OCI-LY7 (cell line): ENCODE measurements at regions not wholly inside any gene's neighbourhood (a gene's known extent, or its start where the extent isn't known, plus 50 kb on each side); places are given as distances from the start of the nearest gene placed in this dataset.

ENCODE experiments used
- BruUV-seq: library from RNA; stranded (reverse); fragments of 400-500 nt; replicated peaks from 2 replicates; lab custom pipeline; 2021; lab: Mats Ljungman, UMichigan
- CTCF ChIA-PET: fragments of 300-600 bp; sonication (Branson Sonifier 250); formaldehyde crosslinking; loops from one replicate; lab custom pipeline; 2022; ENCODE audit warnings: antibody characterized with exemption; ENCODE audit not compliant: unreplicated experiment; lab: Charles Lee
- POLR2A ChIA-PET: fragments of 300-600 bp; sonication (Branson Sonifier 250); formaldehyde crosslinking; loops from one replicate; lab custom pipeline; 2022; ENCODE audit warnings: antibody characterized with exemption; lab: Charles Lee
- DNase-seq: peaks from one replicate; pipeline ENCODE4 v3.0.0-alpha.2; 2015; ENCODE audit warnings: low spot score
- H2AFZ ChIP-seq: fragments of 200-600 bp; sonication (generic), shearing (Covaris generic); 2 replicates; pipeline ENCODE4 v1.6.1; 2014; ENCODE audit warnings: mild to moderate bottlenecking, antibody characterized with exemption, low read length, moderate library complexity
- H3K27ac ChIP-seq: fragments of 200-600 bp; sonication (generic); 2 replicates; pipeline ENCODE4 v1.5.1; 2014; ENCODE audit warnings: mixed run types, low read depth, mild to moderate bottlenecking, moderate library complexity, low read length, inconsistent platforms; ENCODE audit not compliant: poor library complexity, severe bottlenecking
- H3K36me3 ChIP-seq: fragments of 200-600 bp; sonication (generic); 2 replicates; pipeline ENCODE4 v1.6.1; 2014; ENCODE audit warnings: mild to moderate bottlenecking, antibody characterized with exemption, low read length, moderate library complexity, mixed read lengths; ENCODE audit not compliant: insufficient read depth
- H3K4me1 ChIP-seq: fragments of 200-600 bp; sonication (generic); 2 replicates; pipeline ENCODE4 v1.5.1; 2014; ENCODE audit warnings: mild to moderate bottlenecking, low read length; ENCODE audit not compliant: insufficient read depth, poor library complexity, severe bottlenecking
- H3K4me2 ChIP-seq: fragments of 200-600 bp; sonication (generic); 2 replicates; pipeline ENCODE4 v1.6.1; 2014; ENCODE audit warnings: mild to moderate bottlenecking, low read length
- H3K4me3 ChIP-seq: fragments of 200-600 bp; sonication (generic); 2 replicates; pipeline ENCODE4 v1.5.1; 2014; ENCODE audit warnings: mild to moderate bottlenecking, low read depth, low read length; ENCODE audit not compliant: poor library complexity, severe bottlenecking
- H3K79me2 ChIP-seq: fragments of 200-600 bp; sonication (generic); 2 replicates; pipeline ENCODE4 v1.6.1; 2016; ENCODE audit warnings: low read depth, mild to moderate bottlenecking, low read length, moderate library complexity, mixed read lengths; ENCODE audit not compliant: insufficient read depth
- H3K9me2 ChIP-seq: fragments of 200-600 bp; sonication (generic); 2 replicates; pipeline ENCODE4 v1.6.1; 2016; ENCODE audit warnings: mild to moderate bottlenecking, low read length, mixed read lengths; ENCODE audit not compliant: insufficient read depth
- H3K9me3 ChIP-seq: fragments of 200-600 bp; sonication (generic); 2 replicates; pipeline ENCODE4 v1.6.1; 2014; ENCODE audit warnings: mild to moderate bottlenecking, mixed run types, low read length, mixed read lengths
- H4K20me1 ChIP-seq: fragments of 200-600 bp; sonication (generic); 2 replicates; pipeline ENCODE4 v1.6.1; 2014; ENCODE audit warnings: mild to moderate bottlenecking, antibody characterized with exemption, low read length, moderate library complexity, mixed read lengths; ENCODE audit not compliant: insufficient read depth
- EZH2phosphoT487 ChIP-seq: fragments of 200-600 bp; sonication (generic); IDR thresholded peaks from 2 replicates; pipeline ENCODE4 v1.6.1; 2018; ENCODE audit warnings: low read depth, borderline replicate concordance, mild to moderate bottlenecking, mixed run types, antibody characterized with exemption, low read length, moderate library complexity, mixed read lengths
- intact Hi-C: fragments of 100-400 bp; cut with micrococcal nuclease; formaldehyde crosslinking; loops from one replicate; pipeline ENCODE4 v1.10.0; 2022; ENCODE audit not compliant: unreplicated experiment
- TF ChIP-seq, protein P1 (sequence below): fragments of 200-600 bp; sonication (generic); conservative IDR thresholded peaks from 2 replicates; pipeline ENCODE4 v1.5.1; 2014; ENCODE audit warnings: mild to moderate bottlenecking, antibody characterized with exemption, low read length, moderate library complexity, mixed read lengths

DNA sequence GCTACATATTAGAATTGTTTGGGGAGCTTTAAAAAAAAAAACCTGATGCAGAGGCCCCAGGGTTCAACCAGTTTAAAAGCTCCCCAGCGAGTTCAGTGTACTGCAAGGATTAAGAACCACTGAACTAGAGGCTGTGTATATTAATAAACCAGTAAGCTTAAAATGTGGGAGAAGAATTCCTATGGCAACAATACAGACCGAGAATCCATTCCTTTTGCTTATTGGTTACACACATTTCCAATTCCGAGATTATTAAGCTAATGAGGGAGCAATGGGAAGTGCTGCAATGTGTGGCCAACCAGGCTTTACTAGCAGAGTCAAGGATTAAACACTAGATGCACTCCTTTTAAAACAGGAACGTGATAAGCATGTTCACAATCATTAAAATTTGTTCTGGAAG is 204.4 kb downstream of the TDRD15 start:
- ChIA-PET POLR2A (no interaction called here), CTCF (no interaction called here)
- no peak for DNase-seq
- Histone ChIP-seq H3K36me3 (no peaks in the 10 kb centered on the region), H3K27ac (no peak overlapping the region), H3K4me3 (no peak overlapping the region), H3K9me2 (no peaks in the 10 kb centered on the region), H3K4me1 (no peaks in the 10 kb centered on the region), H3K4me2 (no peak overlapping the region), H2AFZ (no peak overlapping the region), H4K20me1 (no peaks in the 10 kb centered on the region), H3K9me3 (no peaks in the 10 kb centered on the region), H3K79me2 (no peaks in the 10 kb centered on the region)
- intact Hi-C loops, result no loop called here
- TF ChIP-seq EZH2phosphoT487, result no peak
- TF ChIP-seq, protein P1, sequence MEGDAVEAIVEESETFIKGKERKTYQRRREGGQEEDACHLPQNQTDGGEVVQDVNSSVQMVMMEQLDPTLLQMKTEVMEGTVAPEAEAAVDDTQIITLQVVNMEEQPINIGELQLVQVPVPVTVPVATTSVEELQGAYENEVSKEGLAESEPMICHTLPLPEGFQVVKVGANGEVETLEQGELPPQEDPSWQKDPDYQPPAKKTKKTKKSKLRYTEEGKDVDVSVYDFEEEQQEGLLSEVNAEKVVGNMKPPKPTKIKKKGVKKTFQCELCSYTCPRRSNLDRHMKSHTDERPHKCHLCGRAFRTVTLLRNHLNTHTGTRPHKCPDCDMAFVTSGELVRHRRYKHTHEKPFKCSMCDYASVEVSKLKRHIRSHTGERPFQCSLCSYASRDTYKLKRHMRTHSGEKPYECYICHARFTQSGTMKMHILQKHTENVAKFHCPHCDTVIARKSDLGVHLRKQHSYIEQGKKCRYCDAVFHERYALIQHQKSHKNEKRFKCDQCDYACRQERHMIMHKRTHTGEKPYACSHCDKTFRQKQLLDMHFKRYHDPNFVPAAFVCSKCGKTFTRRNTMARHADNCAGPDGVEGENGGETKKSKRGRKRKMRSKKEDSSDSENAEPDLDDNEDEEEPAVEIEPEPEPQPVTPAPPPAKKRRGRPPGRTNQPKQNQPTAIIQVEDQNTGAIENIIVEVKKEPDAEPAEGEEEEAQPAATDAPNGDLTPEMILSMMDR, result no peak
- no TSS peak for BruUV-seq

- TF ChIP-seq, protein P1, result no peak
- TF ChIP-seq EZH2phosphoT487, result no peak
- H2AFZ ChIP-seq, result no peak overlapping the region
- intact Hi-C loops, result no loop called here
- H3K4me3 ChIP-seq, result no peak overlapping the region
- CTCF ChIA-PET, result interaction anchor here (0.6 kb wide), 1 partner anchor 67 kb away, joined by 3 read pairs; no protein-coding TSS in a partner anchor
- no peaks in the 10 kb centered on the region for H3K9me2 ChIP-seq
- POLR2A ChIA-PET, result no interaction called here
- H3K9me3 ChIP-seq, result no peaks in the 10 kb centered on the region
- H3K27ac ChIP-seq, result no peak overlapping the region
- no peaks in the 10 kb centered on the region for H3K4me1 ChIP-seq
- DNase-seq, result no peak
- no peaks in the 10 kb centered on the region for H4K20me1 ChIP-seq
- no TSS peak for BruUV-seq
- H3K79me2 ChIP-seq, result no peaks in the 10 kb centered on the region
- no peak overlapping the region for H3K4me2 ChIP-seq
- no peaks in the 10 kb centered on the region for H3K36me3 ChIP-seq
Measured at GRCh38 chr2:21330786-21331391, 207.1 kb downstream of the TDRD15 start.

DNA sequence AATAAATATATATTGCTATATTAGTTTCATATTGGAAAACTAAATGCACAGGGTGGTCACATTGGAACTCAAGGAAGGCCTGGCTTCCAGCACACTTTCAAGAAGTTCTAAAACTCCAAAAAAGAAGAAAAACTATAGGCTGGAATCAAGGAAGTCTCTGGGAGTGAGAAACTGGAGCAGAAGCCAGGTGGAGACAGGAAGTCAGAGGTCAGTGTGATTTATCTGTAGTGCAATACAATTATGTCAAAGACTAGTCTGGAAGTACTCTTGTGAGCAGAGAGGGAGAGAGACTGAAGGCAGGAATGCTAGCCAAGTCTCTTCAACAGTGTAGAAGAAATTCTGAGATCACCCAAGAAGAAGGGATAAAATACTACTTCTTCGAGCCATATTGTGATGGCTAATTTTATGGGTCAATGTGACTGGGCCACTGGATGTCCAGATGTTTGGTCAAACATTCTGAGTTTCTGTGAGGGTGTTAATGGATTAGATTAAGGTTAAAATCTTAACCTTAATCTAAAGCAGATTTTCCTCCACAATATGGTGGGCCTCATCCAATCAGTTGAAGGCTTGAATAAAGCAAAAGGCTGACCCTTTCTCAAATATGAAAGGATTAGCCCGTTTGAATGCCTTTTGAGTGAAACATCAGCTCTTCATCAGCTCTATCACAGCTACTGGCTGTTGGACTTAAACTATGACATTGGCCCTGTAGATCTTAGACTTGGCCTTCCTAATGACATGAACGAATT is 208.0 kb downstream of the TDRD15 start:
- no peaks in the 10 kb centered on the region for H3K79me2 ChIP-seq
- POLR2A ChIA-PET, result no interaction called here
- H3K36me3 ChIP-seq, result no peaks in the 10 kb centered on the region
- no peak overlapping the region for H2AFZ ChIP-seq
- H3K9me2 ChIP-seq, result no peaks in the 10 kb centered on the region
- DNase-seq, result no peak
- CTCF ChIA-PET, result no interaction called here
- H3K9me3 ChIP-seq, result no peaks in the 10 kb centered on the region
- H3K4me2 ChIP-seq, result no peak overlapping the region
- BruUV-seq, result no TSS peak
- intact Hi-C loops, result no loop called here
- H3K27ac ChIP-seq, result no peak overlapping the region
- H3K4me1 ChIP-seq, result no peaks in the 10 kb centered on the region
- no peaks in the 10 kb centered on the region for H4K20me1 ChIP-seq
- H3K4me3 ChIP-seq, result no peak overlapping the region
- no peak for TF ChIP-seq EZH2phosphoT487
- TF ChIP-seq, protein P1, result no peak
